Dermis microvascular lymphatic vessel endothelial cell (primary cell): ENCODE measurements at regions not wholly inside any gene's neighbourhood (a gene's known extent, or its start where the extent isn't known, plus 50 kb on each side); places are given as distances from the start of the nearest gene placed in this dataset.
A peak's percentile ranks its signal among the peaks of the same experiment; 100 is the strongest.
"Not testable (repeated sequence)": the region's sequence is repeated elsewhere in the genome, so short reads cannot be mapped to it uniquely, and the experiment has no call there.

ENCODE experiments used
- DNase-seq, 2 donors: peaks; one replicate each; pipeline versions ENCODE4 v3.0.0 to v3.0.0-alpha.2; 2010; ENCODE audit warnings: low read depth in 2 of 2

GRCh38 chr14:50018201-50018932, 98.0 kb downstream of the VCPKMT start:
- DNase-seq = peak; percentile 50 to 52

- DNase-seq = no peak
Observed at GRCh38 chr14:50018933-50019210, 97.5 kb downstream of the VCPKMT start.

GRCh38 chr14:50020184-50020583, 96.2 kb downstream of the VCPKMT start:
- no peak for DNase-seq

- peak in 1 of 2 donors; percentile 31 for DNase-seq
Observed at GRCh38 chr14:50020799-50021198, 95.6 kb downstream of the VCPKMT start.

GRCh38 chr14:50021261-50022031, 94.9 kb downstream of the VCPKMT start:
- no peak for DNase-seq

- no peak for DNase-seq
Observed at GRCh38 chr14:50022661-50023060, 93.7 kb downstream of the VCPKMT start.

- no peak for DNase-seq
Observed at GRCh38 chr14:50023671-50024490, 92.5 kb downstream of the VCPKMT start.

GRCh38 chr14:50025073-50025472, 91.3 kb downstream of the VCPKMT start:
- no peak for DNase-seq

GRCh38 chr14:50025776-50026175, 90.6 kb downstream of the VCPKMT start:
- DNase-seq = no peak

- DNase-seq = no peak
Observed at GRCh38 chr14:50026396-50026795, 90.0 kb downstream of the VCPKMT start.

- no peak for DNase-seq
Observed at GRCh38 chr14:50027816-50028215, 88.6 kb downstream of the VCPKMT start.

GRCh38 chr14:50028458-50028857, 87.9 kb downstream of the VCPKMT start:
- DNase-seq = no peak

- DNase-seq = no peak
Observed at GRCh38 chr14:50030036-50030435, 86.3 kb downstream of the VCPKMT start.

- not testable (repeated sequence) for DNase-seq
Observed at GRCh38 chr14:50030911-50031310, 85.5 kb downstream of the VCPKMT start.

- DNase-seq = no peak
Observed at GRCh38 chr14:50031602-50032313, 84.6 kb downstream of the VCPKMT start.

- DNase-seq = not testable (repeated sequence)
Observed at GRCh38 chr14:50032462-50033167, 83.8 kb downstream of the VCPKMT start.

GRCh38 chr14:50035214-50035613, 81.2 kb downstream of the VCPKMT start:
- DNase-seq = no peak

- no peak for DNase-seq
Observed at GRCh38 chr14:50036211-50036610, 80.2 kb downstream of the VCPKMT start.

GRCh38 chr14:50036637-50037036, 79.7 kb downstream of the VCPKMT start:
- no peak for DNase-seq

GRCh38 chr14:50037240-50037639, 79.1 kb downstream of the VCPKMT start:
- DNase-seq = no peak

- no peak for DNase-seq
Observed at GRCh38 chr14:50037852-50038251, 78.5 kb downstream of the VCPKMT start.
